HEK293 (cell line): ENCODE measurements at regions not wholly inside any gene's neighbourhood (a gene's known extent, or its start where the extent isn't known, plus 50 kb on each side); places are given as distances from the start of the nearest gene placed in this dataset.

Experiments
- PRDM1 ChIP-seq: fragments of 450-650 bp; formaldehyde crosslinking; IDR thresholded peaks from 2 replicates; pipeline ENCODE4; 2016; ENCODE audit warnings: missing biosample characterization, missing genetic modification characterization
- SETDB1 ChIP-seq: IDR thresholded peaks from one replicate; pipeline ENCODE4 v1.6.1; 2017; ENCODE audit warnings: mild to moderate bottlenecking, low read length, moderate library complexity, mixed read lengths; ENCODE audit not compliant: insufficient read length
- ZBTB8A ChIP-seq: fragments of 450-650 bp; formaldehyde crosslinking; IDR thresholded peaks from 2 replicates; pipeline ENCODE4 v1.5.1; 2016; ENCODE audit warnings: missing biosample characterization, missing genetic modification characterization
- ZNF350 ChIP-seq: fragments of 450-650 bp; formaldehyde crosslinking; IDR thresholded peaks from 2 replicates; pipeline ENCODE4 v1.5.0; 2017; ENCODE audit warnings: missing biosample characterization, mild to moderate bottlenecking, missing genetic modification characterization
- TF ChIP-seq, protein P1 (sequence below): fragments of 450-650 bp; formaldehyde crosslinking; IDR thresholded peaks from 2 replicates; pipeline ENCODE4 v1.5.1; 2016; ENCODE audit warnings: missing biosample characterization, missing genetic modification characterization
- TF ChIP-seq, protein P2 (sequence below): fragments of 450-650 bp; formaldehyde crosslinking; IDR thresholded peaks from 2 replicates; pipeline ENCODE4 v1.5.1; 2016; ENCODE audit warnings: missing biosample characterization, missing genetic modification characterization

DNA sequence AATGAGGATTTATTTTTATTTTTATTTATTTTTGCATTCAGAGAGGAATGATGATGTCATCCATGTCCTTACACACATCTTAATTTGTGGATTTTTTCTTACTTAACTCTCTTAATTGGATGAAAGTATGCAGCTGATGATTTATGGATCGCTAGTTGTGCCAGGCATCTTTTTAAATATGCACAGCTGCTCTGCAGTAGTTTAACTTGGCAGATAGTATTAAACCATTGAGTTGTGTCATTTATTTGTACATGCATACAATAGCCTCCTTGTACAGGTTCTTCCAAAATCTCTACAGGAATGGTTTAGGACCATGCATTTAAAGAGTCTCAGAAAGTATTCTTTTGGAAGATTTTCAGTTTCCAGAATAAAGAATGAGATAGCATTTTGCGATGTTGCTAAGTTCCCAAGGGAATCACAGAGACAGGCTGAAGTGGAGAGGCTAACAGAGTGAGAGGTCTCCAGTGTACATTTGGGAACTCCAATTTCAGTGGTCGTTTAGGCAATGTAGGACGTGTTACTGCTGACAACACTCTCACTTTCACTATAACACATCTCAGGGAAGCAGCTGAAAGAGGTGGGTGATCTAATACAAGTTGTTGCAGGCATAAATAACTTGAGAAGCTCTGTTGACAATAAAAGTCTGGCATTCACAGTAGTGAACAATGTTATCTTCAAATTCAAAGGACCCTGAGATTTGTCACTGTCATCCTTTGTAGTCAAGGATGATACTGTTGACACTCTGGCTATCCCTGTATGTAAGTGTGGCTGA, 49.9 kb upstream of the SCRG1 start:
- TF ChIP-seq ZBTB8A (tag by site-specific recombination) (no peak), ZNF350 (tag by site-specific recombination) (no peak), PRDM1 (tag by site-specific recombination) (no peak), SETDB1 (no peak)
- TF ChIP-seq, protein P1, sequence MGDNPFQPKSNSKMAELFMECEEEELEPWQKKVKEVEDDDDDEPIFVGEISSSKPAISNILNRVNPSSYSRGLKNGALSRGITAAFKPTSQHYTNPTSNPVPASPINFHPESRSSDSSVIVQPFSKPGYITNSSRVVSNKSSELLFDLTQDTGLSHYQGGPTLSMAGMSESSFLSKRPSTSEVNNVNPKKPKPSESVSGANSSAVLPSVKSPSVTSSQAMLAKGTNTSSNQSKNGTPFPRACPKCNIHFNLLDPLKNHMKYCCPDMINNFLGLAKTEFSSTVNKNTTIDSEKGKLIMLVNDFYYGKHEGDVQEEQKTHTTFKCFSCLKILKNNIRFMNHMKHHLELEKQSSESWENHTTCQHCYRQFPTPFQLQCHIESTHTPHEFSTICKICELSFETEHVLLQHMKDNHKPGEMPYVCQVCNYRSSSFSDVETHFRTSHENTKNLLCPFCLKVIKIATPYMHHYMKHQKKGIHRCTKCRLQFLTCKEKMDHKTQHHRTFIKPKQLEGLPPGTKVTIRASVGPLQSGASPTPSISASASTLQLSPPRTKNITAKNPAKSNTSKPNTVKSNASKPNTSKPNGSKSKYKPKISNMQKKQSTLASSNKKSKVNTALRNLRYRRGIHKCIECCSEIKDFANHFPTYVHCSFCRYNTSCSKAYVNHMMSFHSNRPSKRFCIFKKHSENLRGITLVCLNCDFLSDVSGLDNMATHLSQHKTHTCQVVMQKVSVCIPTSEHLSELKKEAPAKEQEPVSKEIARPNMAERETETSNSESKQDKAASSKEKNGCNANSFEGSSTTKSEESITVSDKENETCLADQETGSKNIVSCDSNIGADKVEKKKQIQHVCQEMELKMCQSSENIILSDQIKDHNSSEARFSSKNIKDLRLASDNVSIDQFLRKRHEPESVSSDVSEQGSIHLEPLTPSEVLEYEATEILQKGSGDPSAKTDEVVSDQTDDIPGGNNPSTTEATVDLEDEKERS (tag by site-specific recombination), result no peak
- TF ChIP-seq, protein P2, sequence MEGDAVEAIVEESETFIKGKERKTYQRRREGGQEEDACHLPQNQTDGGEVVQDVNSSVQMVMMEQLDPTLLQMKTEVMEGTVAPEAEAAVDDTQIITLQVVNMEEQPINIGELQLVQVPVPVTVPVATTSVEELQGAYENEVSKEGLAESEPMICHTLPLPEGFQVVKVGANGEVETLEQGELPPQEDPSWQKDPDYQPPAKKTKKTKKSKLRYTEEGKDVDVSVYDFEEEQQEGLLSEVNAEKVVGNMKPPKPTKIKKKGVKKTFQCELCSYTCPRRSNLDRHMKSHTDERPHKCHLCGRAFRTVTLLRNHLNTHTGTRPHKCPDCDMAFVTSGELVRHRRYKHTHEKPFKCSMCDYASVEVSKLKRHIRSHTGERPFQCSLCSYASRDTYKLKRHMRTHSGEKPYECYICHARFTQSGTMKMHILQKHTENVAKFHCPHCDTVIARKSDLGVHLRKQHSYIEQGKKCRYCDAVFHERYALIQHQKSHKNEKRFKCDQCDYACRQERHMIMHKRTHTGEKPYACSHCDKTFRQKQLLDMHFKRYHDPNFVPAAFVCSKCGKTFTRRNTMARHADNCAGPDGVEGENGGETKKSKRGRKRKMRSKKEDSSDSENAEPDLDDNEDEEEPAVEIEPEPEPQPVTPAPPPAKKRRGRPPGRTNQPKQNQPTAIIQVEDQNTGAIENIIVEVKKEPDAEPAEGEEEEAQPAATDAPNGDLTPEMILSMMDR (tag by site-specific recombination), result no peak
